K562 (cell line): ENCODE measurements at regions not wholly inside any gene's neighbourhood (a gene's known extent, or its start where the extent isn't known, plus 50 kb on each side); places are given as distances from the start of the nearest gene placed in this dataset.

Source experiments
- ATAC-seq: fragments of 200-7000 bp; cut with Tn5 transposase; 3 replicates; pipeline ENCODE4 v1.9.1; 2020; ENCODE audit warnings: moderate library complexity
- BruUV-seq: library from RNA; stranded (reverse); fragments of 400-500 nt; replicated peaks from 2 replicates; lab custom pipeline; 2021; lab: Mats Ljungman, UMichigan
- CTCF ChIA-PET: fragments of 300-600 bp; formaldehyde crosslinking; extraction: SDS; loops from one replicate; lab custom pipeline; 2021; ENCODE audit warnings: low intra/inter-chr PET ratio; lab: Yijun Ruan, JAX
- POLR2A ChIA-PET: fragments of 300-600, 350-650 bp; sonication (Branson Sonifier 250); formaldehyde crosslinking; extraction: SDS; loops from one replicate; lab custom pipeline; 2021; ENCODE audit warnings: antibody characterized with exemption, inconsistent platforms; lab: Yijun Ruan, JAX
- DNase-seq, 4 experiments: peaks; one replicate each; pipeline versions ENCODE4 v3.0.0 to v3.0.0-alpha.2; 2011 to 2018; ENCODE audit warnings: low spot score in 3 of 4, mixed read lengths in 3 of 4; ENCODE audit errors: extremely low read depth in 1 of 4
- FAIRE-seq: peaks from 2 replicates; lab custom pipeline; 2011; peaks lifted over from hg19 to GRCh38; lab: Jason Lieb, UNC
- H2AFZ ChIP-seq: 2 replicates; pipeline ENCODE4 v1.6.0; 2011; ENCODE audit warnings: low read depth, low read length, control low read depth, inconsistent platforms
- H3K27ac ChIP-seq: fragments of 200-600 bp; 3 replicates; pipeline ENCODE4 v1.8.0; 2011; ENCODE audit warnings: low read depth, mild to moderate bottlenecking, control low read depth, inconsistent platforms, low read length, moderate library complexity, mixed read lengths; ENCODE audit errors: extremely low read depth
- H3K27me3 ChIP-seq, 2 experiments: fragments of 300-600 bp in 1 of 2; 2 replicates in 1 of 2; 3 replicates in 1 of 2; pipeline versions ENCODE4 v1.6.0 to v1.8.0; 2011; ENCODE audit warnings: inconsistent platforms in 2 of 2, low read length in 2 of 2, mild to moderate bottlenecking in 1 of 2, mixed read lengths in 1 of 2, moderate library complexity in 1 of 2; ENCODE audit not compliant: control insufficient read depth in 2 of 2, insufficient read depth in 2 of 2
- H3K36me3 ChIP-seq: fragments of 300-600 bp; 3 replicates; pipeline ENCODE4 v1.8.0; 2011; ENCODE audit warnings: mild to moderate bottlenecking, low read length, inconsistent platforms; ENCODE audit not compliant: control insufficient read depth, insufficient read depth
- H3K4me1 ChIP-seq, 2 experiments: fragments of 200-600 bp in 1 of 2; replicated peaks in 1 of 2; 2 replicates in 1 of 2; 3 replicates in 1 of 2; pipeline versions ENCODE4 v1.5.1 to v1.8.0; 2011; ENCODE audit warnings: inconsistent platforms in 2 of 2, low read length in 2 of 2, mild to moderate bottlenecking in 1 of 2, mixed read lengths in 1 of 2, moderate library complexity in 1 of 2; ENCODE audit not compliant: control insufficient read depth in 2 of 2, insufficient read depth in 2 of 2
- H3K4me2 ChIP-seq: 2 replicates; pipeline ENCODE4 v1.6.1; 2011; ENCODE audit warnings: low read length, control low read depth, inconsistent platforms, mixed read lengths; ENCODE audit not compliant: insufficient read depth
- H3K4me3 ChIP-seq: fragments of 200-600 bp; sonication (generic), shearing (Covaris generic); 2 replicates; pipeline ENCODE4 v1.5.1; 2016; ENCODE audit warnings: control low read depth, inconsistent platforms
- H3K79me2 ChIP-seq: fragments of 200-600 bp; 3 replicates; pipeline ENCODE4 v1.8.0; 2011; ENCODE audit warnings: low read length, inconsistent platforms; ENCODE audit not compliant: control insufficient read depth, insufficient read depth
- H3K9ac ChIP-seq, 2 experiments: 2 replicates each; pipeline versions ENCODE4 v1.6.0 to v1.6.1; 2011; ENCODE audit warnings: low read depth in 2 of 2, low read length in 2 of 2, control low read depth in 1 of 2, inconsistent platforms in 1 of 2, mild to moderate bottlenecking in 1 of 2, mixed read lengths in 1 of 2; ENCODE audit not compliant: insufficient read depth in 1 of 2
- H3K9me1 ChIP-seq: one replicate; pipeline ENCODE4 v1.6.0; 2011; ENCODE audit warnings: inconsistent platforms, mild to moderate bottlenecking, low read length, moderate library complexity; ENCODE audit not compliant: control insufficient read depth, insufficient read depth
- H3K9me3 ChIP-seq: replicated peaks from 2 replicates; pipeline ENCODE4 v1.5.1; 2011; ENCODE audit warnings: low read depth, low read length, inconsistent platforms; ENCODE audit not compliant: control insufficient read depth, insufficient read depth
- H4K20me1 ChIP-seq: replicated peaks from 2 replicates; pipeline ENCODE4 v1.6.1; 2011; ENCODE audit warnings: low read length, inconsistent platforms, mixed read lengths; ENCODE audit not compliant: control insufficient read depth, insufficient read depth
- ETS2 ChIP-seq: IDR thresholded peaks from 2 replicates; pipeline ENCODE4 v1.6.1; 2016; ENCODE audit warnings: borderline replicate concordance, missing genetic modification characterization, mild to moderate bottlenecking, moderate library complexity, missing compliant biosample characterization; ENCODE audit not compliant: poor library complexity, severe bottlenecking
- HDGF ChIP-seq: fragments of 450-650 bp; IDR thresholded peaks from 2 replicates; pipeline ENCODE4 v1.6.1; 2016
- MCM7 ChIP-seq, 2 experiments: fragments of 450-650 bp; IDR thresholded peaks; 2 replicates each; pipeline ENCODE4 v1.6.1; 2016 to 2018
- NCOA1 ChIP-seq: fragments of 450-650 bp; IDR thresholded peaks from 2 replicates; pipeline ENCODE4 v1.6.1; 2016; ENCODE audit warnings: low read depth
- NR4A1 ChIP-seq, 2 experiments: fragments of 250-450 bp in 1 of 2; fragments of 450-650 bp in 1 of 2; sonication (Bioruptor Pico) in 1 of 2; IDR thresholded peaks; 2 replicates each; pipeline versions ENCODE4 v1.4.0 to v1.6.1; 2016 to 2020; ENCODE audit warnings: mild to moderate bottlenecking in 2 of 2, missing compliant biosample characterization in 1 of 2, missing genetic modification characterization in 1 of 2, moderate library complexity in 1 of 2
- PHF8 ChIP-seq: fragments of 200-600 bp; sonication (generic); IDR thresholded peaks from 2 replicates; pipeline ENCODE4 v1.6.1; 2012; ENCODE audit warnings: mixed run types, mild to moderate bottlenecking, inconsistent platforms, low read length, moderate library complexity, borderline replicate concordance
- THAP7 ChIP-seq: fragments of 250-450 bp; sonication (Bioruptor Pico); IDR thresholded peaks from 2 replicates; pipeline ENCODE4 v1.5.0; 2021
- ZNF785 ChIP-seq: fragments of 250-450 bp; sonication (Bioruptor Pico); IDR thresholded peaks from 2 replicates; pipeline ENCODE4 v1.4.0; 2020; ENCODE audit warnings: mild to moderate bottlenecking
- WGBS: fragments of 100-300 bp; shearing (Covaris generic); methylation state at CpG from one replicate; pipeline ENCODE4 v1.1.6; 2016; ENCODE audit warnings: low coverage, mixed read lengths; ENCODE audit not compliant: insufficient coverage; ENCODE audit errors: missing lambda C conversion rate; 5-methylcytosine and 5-hydroxymethylcytosine counted together
- in situ Hi-C: fragments of 300-500 bp; cut with MboI; formaldehyde crosslinking; loops from 4 replicates; pipeline ENCODE4 v1.15.0; 2018; ENCODE audit warnings: inconsistent platforms, mixed read lengths
- intact Hi-C: fragments of 100-400 bp; cut with micrococcal nuclease; formaldehyde crosslinking; loops from 2 replicates; pipeline ENCODE4 v1.14.2; 2022

GRCh38 chr4:14092741-14093140, 465.2 kb upstream of the BOD1L1 start:
- ChIA-PET CTCF (no interaction called here), POLR2A (no interaction called here)
- H2AFZ ChIP-seq: no peak overlapping the region
- no peak overlapping the region for H3K4me3 ChIP-seq
- H4K20me1 ChIP-seq: no peaks in the 10 kb centered on the region
- TF ChIP-seq MCM7 (IDR thresholded peaks at IDR 0.05) (no peak), PHF8 (no peak), NCOA1 (no peak), ETS2 (tag) (no peak), ZNF785 (CRISPR knock-in tag) (no peak), NR4A1 (CRISPR knock-in tag; IDR thresholded peaks at IDR 0.05) (no peak), NR4A1 (tag; IDR thresholded peaks at IDR 0.05) (no peak)
- FAIRE-seq: no peak
- DNase-seq: no peak
- in situ Hi-C loops (no loop called here), intact Hi-C loops (no loop called here)
- no TSS peak for BruUV-seq
- H3K9me3 ChIP-seq: no peaks in the 10 kb centered on the region
- H3K9me1 ChIP-seq: no peaks in the 10 kb centered on the region
- no peak overlapping the region for H3K4me2 ChIP-seq
- WGBS: 1% methylated on average over 3 of the region's 3 CpGs
- H3K36me3 ChIP-seq: no peaks in the 10 kb centered on the region
- H3K79me2 ChIP-seq: no peaks in the 10 kb centered on the region
- ATAC-seq: no peak
- H3K4me1 ChIP-seq: no peaks in the 10 kb centered on the region
- H3K9ac ChIP-seq: no peak overlapping the region
- H3K27ac ChIP-seq: no peak overlapping the region
- no peaks in the 10 kb centered on the region for H3K27me3 ChIP-seq

DNA sequence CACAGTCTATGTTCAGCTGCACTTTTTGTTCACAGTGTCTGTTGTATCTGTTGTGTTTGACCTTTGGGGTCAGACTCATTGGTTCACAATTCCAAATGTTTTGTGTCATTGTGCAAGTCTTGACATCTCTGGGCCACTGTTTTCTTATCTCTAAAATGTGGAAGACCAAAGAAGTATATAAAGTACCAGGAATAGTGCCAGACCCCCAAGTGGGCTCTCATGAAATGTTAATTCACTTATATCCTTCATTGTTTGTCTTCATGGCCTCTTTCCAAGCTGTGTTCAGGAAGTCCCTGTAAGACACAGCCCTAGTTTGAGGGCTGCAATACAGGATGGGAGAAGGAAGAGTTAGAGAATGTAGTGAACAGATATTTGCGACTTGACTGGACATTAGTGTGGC, 468.3 kb upstream of the BOD1L1 start:
- 0% methylated on average over 1 of the region's 1 CpG for WGBS
- CTCF ChIA-PET: no interaction called here
- TF ChIP-seq THAP7 (CRISPR knock-in tag) (no peak), HDGF (no peak)
- TF ChIP-seq, all 486 proteins: peak for 0
- in situ Hi-C loops (no loop called here), intact Hi-C loops (no loop called here)
- Histone ChIP-seq H3K9ac (no peak overlapping the region), H3K36me3 (no peaks in the 10 kb centered on the region), H3K27ac (no peak overlapping the region), H3K4me3 (no peak overlapping the region), H2AFZ (no peak overlapping the region), H3K27me3 (no peaks in the 10 kb centered on the region), H3K4me2 (no peak overlapping the region), H3K9me3 (no peaks in the 10 kb centered on the region), H3K9me1 (no peaks in the 10 kb centered on the region), H3K79me2 (no peaks in the 10 kb centered on the region), H3K4me1 (no peaks in the 10 kb centered on the region), H4K20me1 (no peaks in the 10 kb centered on the region)
- FAIRE-seq: no peak
- DNase-seq: no peak
- no peak for ATAC-seq
- no TSS peak for BruUV-seq
- POLR2A ChIA-PET: no interaction called here
